Activated CD8-positive, alpha-beta memory T cell treated with anti-CD3 and anti-CD28 coated beads for 1 hour (primary cell): ENCODE measurements at regions not wholly inside any gene's neighbourhood (a gene's known extent, or its start where the extent isn't known, plus 50 kb on each side); places are given as distances from the start of the nearest gene placed in this dataset.
"Not testable (repeated sequence)": the region's sequence is repeated elsewhere in the genome, so short reads cannot be mapped to it uniquely, and the experiment has no call there.

ENCODE experiments used
- DNase-seq, 2 donors: peaks; one replicate each; pipeline ENCODE4 v3.0.0-alpha.2; 2020; ENCODE audit warnings: low read depth in 1 of 2; ENCODE audit errors: extremely low read depth in 1 of 2

GRCh38 chr14:106323970-106324369 lies 797.6 kb downstream of the TMEM121 start:
- not testable (repeated sequence) for DNase-seq

GRCh38 chr14:106327234-106327633 lies 800.9 kb downstream of the TMEM121 start:
- DNase-seq, result no peak

GRCh38 chr14:106327702-106328353 lies 801.4 kb downstream of the TMEM121 start:
- DNase-seq, result not testable (repeated sequence)

- not testable (repeated sequence) for DNase-seq
Observed at GRCh38 chr14:106329243-106329642, 802.9 kb downstream of the TMEM121 start.

- not testable (repeated sequence) for DNase-seq
Observed at GRCh38 chr14:106329987-106330774, 803.8 kb downstream of the TMEM121 start.

GRCh38 chr14:106334428-106335109 lies 808.2 kb downstream of the TMEM121 start:
- peak; percentile 19 to 56 for DNase-seq

GRCh38 chr14:106335110-106335429 lies 808.7 kb downstream of the TMEM121 start:
- DNase-seq, result not testable (repeated sequence)

- not testable (repeated sequence) for DNase-seq
Observed at GRCh38 chr14:106338775-106339174, 812.4 kb downstream of the TMEM121 start.

- DNase-seq, result not testable (repeated sequence)
Observed at GRCh38 chr14:106340658-106341057, 814.3 kb downstream of the TMEM121 start.

- not testable (repeated sequence) for DNase-seq
Observed at GRCh38 chr14:106341161-106341560, 814.8 kb downstream of the TMEM121 start.

- DNase-seq, result no peak
Observed at GRCh38 chr14:106343626-106344025, 817.2 kb downstream of the TMEM121 start.

GRCh38 chr14:106344065-106344614 lies 817.8 kb downstream of the TMEM121 start:
- DNase-seq, result not testable (repeated sequence)

GRCh38 chr14:106344791-106345479 lies 818.6 kb downstream of the TMEM121 start:
- DNase-seq, result not testable (repeated sequence)

GRCh38 chr14:106346084-106346483 lies 819.7 kb downstream of the TMEM121 start:
- DNase-seq, result no peak

- no peak for DNase-seq
Observed at GRCh38 chr14:106346534-106347290, 820.3 kb downstream of the TMEM121 start.

- no peak for DNase-seq
Observed at GRCh38 chr14:106347291-106347778, 821.0 kb downstream of the TMEM121 start.

GRCh38 chr14:106347890-106348755 lies 821.7 kb downstream of the TMEM121 start:
- DNase-seq, result no peak

GRCh38 chr14:106348873-106349540 lies 822.6 kb downstream of the TMEM121 start:
- DNase-seq, result peak; percentile 36 to 61
